Fibroblast of skin of right quadriceps (primary cell): ENCODE measurements at regions not wholly inside any gene's neighbourhood (a gene's known extent, or its start where the extent isn't known, plus 50 kb on each side); places are given as distances from the start of the nearest gene placed in this dataset.

Source experiments
- DNase-seq: peaks from one replicate; pipeline ENCODE4 v3.0.0-alpha.2; 2013

DNA sequence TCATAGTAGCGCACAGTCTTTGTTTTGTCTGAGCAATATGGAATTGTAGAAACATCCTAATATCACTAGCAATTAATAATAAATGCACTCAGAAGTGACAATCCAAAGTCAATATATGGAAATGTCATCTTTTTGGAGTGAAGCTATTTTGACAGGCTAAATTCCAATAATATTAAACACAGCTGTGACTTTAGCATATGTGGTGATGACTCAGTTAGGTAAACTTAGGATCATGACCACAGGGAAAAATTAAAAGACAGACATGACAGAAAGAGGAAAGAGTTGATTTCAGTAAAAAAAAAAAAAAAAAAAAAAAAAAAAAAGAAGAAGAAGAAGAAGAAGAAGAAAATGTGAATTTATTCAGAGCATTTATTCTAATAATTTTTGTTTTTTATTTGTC is 1165.7 kb downstream of the NLGN4Y start:
- no peak for DNase-seq

DNA sequence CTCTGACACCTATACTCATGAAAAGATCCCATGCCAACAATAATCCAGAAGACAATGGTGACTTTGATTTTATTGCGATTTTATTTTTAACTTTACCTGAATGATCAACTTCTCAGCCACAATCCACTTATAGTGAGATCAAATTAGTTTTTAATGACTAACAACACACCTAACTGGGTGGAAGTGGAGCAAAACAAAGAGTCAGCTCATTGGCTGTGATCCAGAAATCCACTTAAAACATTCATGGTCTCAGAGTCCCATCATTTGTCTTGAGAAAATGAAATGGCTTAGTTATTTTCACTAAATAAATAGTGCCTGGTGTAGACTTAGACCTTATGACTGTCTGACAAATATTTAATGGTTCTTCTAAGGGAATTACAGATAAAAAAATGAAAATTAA is 1177.8 kb downstream of the NLGN4Y start:
- no peak for DNase-seq

DNA sequence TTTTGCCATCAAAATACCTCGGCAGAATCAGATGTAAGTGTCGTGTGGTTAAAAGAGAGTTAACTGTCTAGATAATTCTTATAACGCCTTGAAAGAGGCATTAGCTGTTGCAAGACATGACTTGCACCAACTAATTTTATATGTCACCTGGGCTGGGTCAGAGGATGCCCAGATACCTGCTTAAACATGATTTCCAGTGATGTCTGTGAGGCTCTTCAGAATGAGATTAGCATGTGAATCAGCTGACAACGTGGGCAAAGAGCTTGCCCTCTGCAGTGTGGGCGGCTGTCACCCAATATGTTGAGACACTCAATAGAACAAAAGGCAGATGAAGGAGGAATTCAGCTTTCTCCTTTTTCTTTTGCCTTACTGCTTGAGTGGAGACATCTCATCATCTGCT is 1180.6 kb downstream of the NLGN4Y start:
- no peak for DNase-seq

DNA sequence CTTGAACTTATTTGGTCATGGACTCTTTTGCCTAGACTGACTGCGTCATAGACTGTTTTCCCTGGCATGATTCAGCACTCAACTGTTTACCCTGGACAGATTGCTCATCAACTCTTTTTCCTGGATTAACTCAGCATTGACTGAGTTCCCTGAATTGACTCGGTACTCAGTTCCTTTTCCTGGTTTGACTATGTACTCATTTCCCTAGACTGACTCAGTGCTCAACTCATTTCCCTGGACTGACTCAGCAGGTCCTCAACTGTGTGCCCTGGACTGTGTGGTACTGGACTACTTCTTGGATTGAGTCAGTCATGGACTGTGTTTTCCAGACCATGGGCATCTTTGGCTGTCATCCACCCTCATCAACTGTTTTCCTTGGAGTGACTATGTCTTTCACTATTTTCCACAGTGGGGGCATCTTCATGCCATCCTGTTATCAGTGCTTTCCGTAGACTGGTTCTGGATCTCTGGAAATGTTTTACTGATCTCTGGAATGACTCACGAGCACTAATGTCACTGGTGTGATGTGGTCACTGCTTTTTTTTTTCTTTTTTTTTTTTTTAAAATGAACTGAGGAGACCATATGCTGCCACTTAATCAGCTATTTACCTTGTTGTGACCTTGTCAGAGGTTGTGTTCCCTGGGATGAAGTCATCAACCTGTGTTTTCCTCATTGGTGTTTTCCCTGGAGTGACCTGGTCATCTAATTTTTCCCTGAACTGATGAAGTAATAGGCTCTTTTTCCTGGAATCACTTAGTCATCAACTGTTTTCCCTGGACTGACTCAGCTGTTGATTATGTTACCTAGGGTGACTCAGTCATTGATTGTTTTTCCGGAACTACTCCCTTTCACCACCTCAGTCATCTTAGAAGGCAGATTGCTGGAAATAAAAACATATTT is 1225.5 kb downstream of the NLGN4Y start:
- DNase-seq: peak; percentile 1

DNA sequence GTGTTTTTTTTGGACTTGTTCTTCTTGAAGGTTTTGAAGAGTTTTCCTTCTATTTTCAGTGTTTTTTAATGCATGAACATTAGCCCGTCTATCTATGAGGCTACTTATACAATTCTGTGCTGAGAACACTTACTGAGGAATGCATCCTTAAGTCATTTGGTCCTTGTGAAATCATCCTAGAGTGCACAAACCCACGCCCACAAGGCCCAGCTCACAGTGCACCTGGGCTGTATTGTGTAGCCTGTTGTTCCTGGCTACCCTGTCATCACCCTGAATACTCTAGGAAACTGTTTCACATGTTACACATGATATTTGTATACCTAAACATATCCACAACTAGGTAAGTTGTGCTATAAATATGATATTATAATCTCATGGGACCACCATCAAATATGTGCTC is 1226.7 kb downstream of the NLGN4Y start:
- DNase-seq: no peak

DNA sequence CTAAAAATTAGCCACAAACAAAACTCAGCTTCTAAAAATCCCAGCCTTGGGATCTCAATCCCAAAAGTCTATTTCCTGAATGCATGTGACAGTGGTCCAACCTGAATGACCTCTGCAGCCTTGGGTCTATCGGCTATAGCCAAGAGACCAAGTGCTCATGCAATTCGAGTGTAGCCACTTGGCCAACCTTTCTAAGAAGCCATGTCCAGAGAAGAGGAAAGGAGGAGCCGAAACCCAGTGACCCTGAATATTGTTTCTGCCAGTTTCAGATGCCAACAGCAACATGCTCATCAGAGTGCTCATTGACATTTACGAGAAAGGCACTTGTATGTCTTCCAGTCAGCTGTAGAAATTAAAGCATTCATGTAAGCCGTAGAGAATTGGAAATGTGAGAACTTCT is 1231.9 kb downstream of the NLGN4Y start:
- DNase-seq: no peak

DNA sequence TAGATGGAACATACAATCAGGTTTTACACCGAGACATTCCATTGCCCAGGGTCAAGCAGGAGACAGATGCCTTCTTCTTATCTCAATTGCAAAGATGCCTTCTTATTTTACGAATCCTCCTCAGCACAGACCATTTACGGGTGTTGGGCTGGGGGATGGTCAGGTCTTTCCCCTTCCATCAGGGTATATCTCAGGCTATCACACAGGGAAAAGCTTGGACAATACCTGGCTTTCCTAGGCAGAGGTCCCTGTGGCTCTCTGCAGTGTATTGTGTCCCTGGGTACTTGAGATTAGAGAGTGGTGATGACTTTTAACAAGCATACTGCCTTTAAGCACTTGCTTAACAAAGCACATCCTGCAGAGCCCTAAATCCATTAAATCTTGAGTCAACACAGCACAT is 1249.2 kb downstream of the NLGN4Y start:
- DNase-seq: no peak

DNA sequence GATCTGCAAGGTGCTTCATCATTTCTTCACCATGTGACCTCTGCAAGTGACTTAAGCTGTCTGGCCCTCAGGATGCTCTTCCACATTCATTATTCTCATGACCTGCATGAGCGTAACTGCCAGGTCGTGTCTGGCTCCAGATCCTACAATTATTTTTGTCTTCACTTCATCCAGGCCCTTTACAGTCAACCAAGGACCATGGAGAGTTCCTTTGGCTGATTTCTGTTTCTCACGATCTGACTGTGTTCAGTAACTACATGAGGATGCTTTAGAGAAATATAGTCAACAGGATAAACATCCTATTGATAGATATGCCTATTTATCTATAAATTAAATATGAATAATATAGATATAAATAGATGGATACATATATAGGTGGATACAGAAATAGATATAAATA is 1251.6 kb downstream of the NLGN4Y start:
- DNase-seq: no peak

DNA sequence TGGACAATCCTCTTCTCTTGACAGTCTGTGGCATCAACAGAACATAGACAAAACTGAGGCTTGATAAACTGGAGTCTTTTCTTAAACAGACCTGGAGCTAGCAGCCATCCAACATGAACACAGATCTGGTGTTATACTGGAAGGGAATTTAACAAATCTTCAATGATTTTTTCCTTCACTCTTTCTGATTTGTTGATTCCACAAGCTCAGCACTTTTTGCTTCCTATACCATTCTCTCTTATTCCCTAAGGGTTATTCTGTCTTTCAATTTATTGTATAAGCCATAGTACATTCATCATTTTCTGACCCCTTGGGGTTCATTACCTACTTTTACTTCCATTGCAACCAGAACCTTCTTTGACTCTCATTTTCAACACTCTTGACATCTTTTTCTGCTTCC is 1255.6 kb downstream of the NLGN4Y start:
- no peak for DNase-seq

DNA sequence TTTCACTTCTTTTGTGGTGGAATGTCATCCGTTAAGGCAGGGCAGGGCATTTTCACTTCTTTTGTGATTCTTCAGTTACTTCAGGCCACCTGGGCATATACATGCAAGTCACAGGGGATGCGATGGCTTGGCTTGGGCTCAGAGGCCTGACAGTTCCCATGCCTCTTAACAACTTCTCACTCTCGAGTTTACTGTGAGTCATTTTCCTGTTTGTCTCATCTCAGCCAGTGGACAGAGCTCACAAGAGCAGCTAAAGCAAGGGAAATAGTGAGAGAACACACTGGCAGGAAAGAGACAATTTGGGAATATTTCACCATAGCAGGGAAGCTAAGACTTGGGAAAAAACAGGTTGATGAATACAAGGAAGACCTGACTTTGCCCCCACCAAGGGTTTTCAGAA is 1275.7 kb downstream of the NLGN4Y start:
- no peak for DNase-seq

DNA sequence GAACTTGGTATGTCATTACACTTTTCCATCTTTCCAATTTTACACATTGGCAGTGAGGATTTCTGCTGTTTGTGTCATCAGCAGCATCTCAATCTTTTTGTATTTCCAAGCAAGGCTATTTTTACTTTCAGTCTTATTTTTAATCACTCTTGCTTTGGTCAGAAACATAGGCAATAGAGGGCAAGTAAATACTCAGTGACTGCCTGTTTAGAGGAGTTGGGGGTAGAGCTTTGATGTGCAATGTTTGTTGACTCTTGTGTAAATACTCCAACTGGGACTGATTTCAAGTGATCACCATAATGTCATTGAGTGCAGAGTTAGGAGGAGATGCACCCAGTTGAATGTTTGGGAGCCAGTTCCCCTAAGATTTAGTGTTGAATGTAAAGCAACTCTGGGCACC is 1281.7 kb downstream of the NLGN4Y start:
- no peak for DNase-seq

DNA sequence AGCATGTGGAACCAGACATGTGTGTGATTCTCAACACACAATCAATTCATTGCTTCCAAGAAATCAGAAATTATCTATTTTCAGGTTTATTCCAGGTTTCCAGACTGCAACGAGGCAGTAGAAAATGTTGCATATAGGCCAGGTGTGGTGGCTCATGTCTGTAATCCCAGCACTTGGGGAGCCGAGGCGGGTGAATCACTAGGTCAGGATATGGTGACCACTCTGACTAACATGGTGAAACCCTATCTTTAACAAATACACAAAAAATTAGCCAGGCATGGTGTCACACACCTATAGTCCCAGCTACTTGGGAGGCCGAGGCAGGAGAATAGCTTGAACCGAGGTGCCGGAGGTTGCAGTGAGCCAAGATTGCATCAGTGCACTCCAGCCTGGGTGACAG is 1289.9 kb downstream of the NLGN4Y start:
- DNase-seq: no peak
